Sigmoid colon (tissue), 4 donors: ENCODE measurements at regions not wholly inside any gene's neighbourhood (a gene's known extent, or its start where the extent isn't known, plus 50 kb on each side); places are given as distances from the start of the nearest gene placed in this dataset.

Experiments used
- CTCF ChIP-seq, 4 experiments: fragments of 450-650 bp in 3 of 4; fragments of 200-600 bp in 1 of 4; IDR thresholded peaks; one replicate each; pipeline ENCODE4 v1.5.1; 2016 to 2019; ENCODE audit warnings: antibody characterized with exemption in 4 of 4, mild to moderate bottlenecking in 3 of 4, moderate library complexity in 2 of 4
- EP300 ChIP-seq, 4 donors: sonication (generic); formaldehyde crosslinking; IDR thresholded peaks; one replicate each; pipeline ENCODE4 v1.6.1; 2017; ENCODE audit warnings: antibody characterized with exemption in 4 of 4

GRCh38 chr9:7320841-7321240 lies 478.7 kb downstream of the DMAC1 start:
- TF ChIP-seq CTCF (IDR thresholded peaks at IDR 0.05) (no peak), EP300 (IDR thresholded peaks at IDR 0.05) (no peak)
